Karpas-422 (cell line): ENCODE measurements at regions not wholly inside any gene's neighbourhood (a gene's known extent, or its start where the extent isn't known, plus 50 kb on each side); places are given as distances from the start of the nearest gene placed in this dataset.

Experiments used
- DNase-seq: peaks from one replicate; pipeline ENCODE4 v3.0.0-alpha.2; 2015
- H2AFZ ChIP-seq: fragments of 200-600 bp; sonication (generic); 2 replicates; pipeline ENCODE4 v1.6.1; 2014; ENCODE audit warnings: antibody characterized with exemption, low read length, mixed read lengths
- H3K27ac ChIP-seq: fragments of 200-600 bp; sonication (generic); 2 replicates; pipeline ENCODE4 v1.5.1; 2014; ENCODE audit warnings: mild to moderate bottlenecking, low read length, moderate library complexity
- H3K27me3 ChIP-seq: fragments of 200-600 bp; sonication (generic); 2 replicates; pipeline ENCODE4 v1.6.1; 2014; ENCODE audit warnings: low read length, mixed read lengths
- H3K36me3 ChIP-seq: fragments of 200-600 bp; sonication (generic); 2 replicates; pipeline ENCODE4 v1.6.1; 2014; ENCODE audit warnings: low read length, mixed read lengths; ENCODE audit not compliant: insufficient read depth
- H3K4me1 ChIP-seq: fragments of 200-600 bp; sonication (generic); 2 replicates; pipeline ENCODE4 v1.6.1; 2014; ENCODE audit warnings: mild to moderate bottlenecking, low read length, mixed read lengths
- H3K4me2 ChIP-seq: fragments of 200-600 bp; sonication (generic); 2 replicates; pipeline ENCODE4 v1.6.1; 2014; ENCODE audit warnings: low read length, low read depth, mild to moderate bottlenecking; ENCODE audit not compliant: poor library complexity, severe bottlenecking
- H3K4me3 ChIP-seq: fragments of 200-600 bp; sonication (generic); 2 replicates; pipeline ENCODE4 v1.5.1; 2014; ENCODE audit warnings: mild to moderate bottlenecking, antibody characterized with exemption, low read length, mixed read lengths
- H3K79me2 ChIP-seq: fragments of 200-600 bp; sonication (generic); 2 replicates; pipeline ENCODE4 v1.6.1; 2014; ENCODE audit warnings: mild to moderate bottlenecking, low read length, mixed read lengths
- H3K9ac ChIP-seq: fragments of 200-600 bp; sonication (generic); 2 replicates; pipeline ENCODE4 v1.6.0; 2014; ENCODE audit warnings: low read length
- H3K9me2 ChIP-seq: fragments of 200-600 bp; sonication (generic), shearing (Covaris generic); replicated peaks from 2 replicates; pipeline ENCODE4 v1.6.0; 2014; ENCODE audit warnings: mild to moderate bottlenecking, low read length, moderate library complexity; ENCODE audit not compliant: insufficient read depth
- H3K9me3 ChIP-seq: fragments of 300-700, 200-600 bp; sonication (generic); 2 replicates; pipeline ENCODE4 v1.6.1; 2014; ENCODE audit warnings: low read length, mixed read lengths
- H4K20me1 ChIP-seq: fragments of 200-600 bp; sonication (generic); 2 replicates; pipeline ENCODE4 v1.6.1; 2014; ENCODE audit warnings: mild to moderate bottlenecking, antibody characterized with exemption, low read length, low read depth; ENCODE audit not compliant: insufficient read depth

- no peaks in the 10 kb centered on the region for H4K20me1 ChIP-seq
- no peak overlapping the region for H3K9ac ChIP-seq
- H2AFZ ChIP-seq = no peak overlapping the region
- H3K27ac ChIP-seq = no peak overlapping the region
- no peaks in the 10 kb centered on the region for H3K79me2 ChIP-seq
- no peaks in the 10 kb centered on the region; the same call in 1 of the 2 replicates for H3K27me3 ChIP-seq
- no peak overlapping the region for H3K4me2 ChIP-seq
- no peak overlapping the region for H3K4me3 ChIP-seq
- no peaks in the 10 kb centered on the region for H3K9me3 ChIP-seq
- no peaks in the 10 kb centered on the region for H3K9me2 ChIP-seq
- H3K4me1 ChIP-seq = no peaks in the 10 kb centered on the region
- no peak for DNase-seq
- H3K36me3 ChIP-seq = no peaks in the 10 kb centered on the region
Observed at GRCh38 chr5:2629045-2629444, 122.4 kb downstream of the IRX2 start.

GRCh38 chr5:2627867-2628266, 123.6 kb downstream of the IRX2 start:
- Histone ChIP-seq H3K36me3 (no peaks in the 10 kb centered on the region), H3K4me3 (no peak overlapping the region), H3K79me2 (no peaks in the 10 kb centered on the region), H3K9me3 (no peaks in the 10 kb centered on the region), H2AFZ (no peak overlapping the region), H4K20me1 (no peaks in the 10 kb centered on the region), H3K4me2 (no peak overlapping the region), H3K4me1 (no peaks in the 10 kb centered on the region), H3K27ac (no peak overlapping the region), H3K27me3 (no peaks in the 10 kb centered on the region; the same call in 1 of the 2 replicates), H3K9me2 (no peaks in the 10 kb centered on the region), H3K9ac (no peak overlapping the region)
- no peak for DNase-seq

- H3K4me2 ChIP-seq = no peak overlapping the region
- no peaks in the 10 kb centered on the region for H3K4me1 ChIP-seq
- H3K9ac ChIP-seq = no peak overlapping the region
- H2AFZ ChIP-seq = no peak overlapping the region
- H3K9me3 ChIP-seq = no peaks in the 10 kb centered on the region
- no peak overlapping the region for H3K4me3 ChIP-seq
- H3K36me3 ChIP-seq = no peaks in the 10 kb centered on the region
- no peaks in the 10 kb centered on the region for H4K20me1 ChIP-seq
- H3K9me2 ChIP-seq = no peaks in the 10 kb centered on the region
- H3K79me2 ChIP-seq = no peaks in the 10 kb centered on the region
- no peak for DNase-seq
- H3K27ac ChIP-seq = no peak overlapping the region
- H3K27me3 ChIP-seq = no peaks in the 10 kb centered on the region
Observed at GRCh38 chr5:2626572-2626971, 124.9 kb downstream of the IRX2 start.

- no peak overlapping the region for H3K4me2 ChIP-seq
- no peaks in the 10 kb centered on the region for H3K9me2 ChIP-seq
- no peak overlapping the region for H3K4me3 ChIP-seq
- DNase-seq = no peak
- no peaks in the 10 kb centered on the region for H3K79me2 ChIP-seq
- H2AFZ ChIP-seq = no peak overlapping the region
- H3K27ac ChIP-seq = no peak overlapping the region
- no peaks in the 10 kb centered on the region for H4K20me1 ChIP-seq
- H3K4me1 ChIP-seq = no peaks in the 10 kb centered on the region
- H3K27me3 ChIP-seq = no peaks in the 10 kb centered on the region
- no peaks in the 10 kb centered on the region for H3K36me3 ChIP-seq
- no peak overlapping the region for H3K9ac ChIP-seq
- no peaks in the 10 kb centered on the region for H3K9me3 ChIP-seq
Observed at GRCh38 chr5:2622866-2623265, 128.6 kb downstream of the IRX2 start.

- Histone ChIP-seq H3K27me3 (no peaks in the 10 kb centered on the region), H3K4me3 (no peak overlapping the region), H3K79me2 (no peaks in the 10 kb centered on the region), H4K20me1 (no peaks in the 10 kb centered on the region), H3K4me1 (no peaks in the 10 kb centered on the region), H3K9me3 (no peaks in the 10 kb centered on the region), H3K9me2 (no peaks in the 10 kb centered on the region), H2AFZ (no peak overlapping the region), H3K9ac (no peak overlapping the region), H3K27ac (no peak overlapping the region), H3K36me3 (no peaks in the 10 kb centered on the region), H3K4me2 (no peak overlapping the region)
- no peak for DNase-seq
Observed at GRCh38 chr5:2621631-2622030, 129.8 kb downstream of the IRX2 start.

GRCh38 chr5:2619216-2619615, 132.3 kb downstream of the IRX2 start:
- Histone ChIP-seq H3K9ac (no peak overlapping the region), H3K27ac (no peak overlapping the region), H3K9me2 (no peaks in the 10 kb centered on the region), H3K4me3 (no peak overlapping the region), H3K4me1 (no peaks in the 10 kb centered on the region), H3K36me3 (no peaks in the 10 kb centered on the region), H4K20me1 (no peaks in the 10 kb centered on the region), H3K79me2 (no peaks in the 10 kb centered on the region), H3K27me3 (no peaks in the 10 kb centered on the region), H2AFZ (no peak overlapping the region), H3K4me2 (no peak overlapping the region), H3K9me3 (peaks cover 3% of the 10 kb centered on the region; the same call in 1 of the 2 replicates)
- DNase-seq = no peak

GRCh38 chr5:2617461-2617860, 134.0 kb downstream of the IRX2 start:
- no peak for DNase-seq
- H3K4me3 ChIP-seq = no peak overlapping the region
- no peaks in the 10 kb centered on the region for H3K27me3 ChIP-seq
- H3K9me2 ChIP-seq = no peaks in the 10 kb centered on the region
- H3K9me3 ChIP-seq = peaks cover 3% of the 10 kb centered on the region; the same call in 1 of the 2 replicates
- no peak overlapping the region for H3K4me2 ChIP-seq
- H4K20me1 ChIP-seq = no peaks in the 10 kb centered on the region
- H3K36me3 ChIP-seq = no peaks in the 10 kb centered on the region
- H3K4me1 ChIP-seq = no peaks in the 10 kb centered on the region
- H3K9ac ChIP-seq = no peak overlapping the region
- H3K79me2 ChIP-seq = no peaks in the 10 kb centered on the region
- H2AFZ ChIP-seq = no peak overlapping the region
- no peak overlapping the region for H3K27ac ChIP-seq

- no peaks in the 10 kb centered on the region for H3K27me3 ChIP-seq
- no peak overlapping the region for H2AFZ ChIP-seq
- no peaks in the 10 kb centered on the region for H4K20me1 ChIP-seq
- no peak for DNase-seq
- no peaks in the 10 kb centered on the region for H3K9me2 ChIP-seq
- H3K9me3 ChIP-seq = peaks cover 3% of the 10 kb centered on the region; the same call in 1 of the 2 replicates
- H3K4me3 ChIP-seq = no peak overlapping the region
- H3K9ac ChIP-seq = no peak overlapping the region
- H3K79me2 ChIP-seq = no peaks in the 10 kb centered on the region
- no peaks in the 10 kb centered on the region for H3K4me1 ChIP-seq
- no peaks in the 10 kb centered on the region for H3K36me3 ChIP-seq
- no peak overlapping the region for H3K27ac ChIP-seq
- no peak overlapping the region for H3K4me2 ChIP-seq
Observed at GRCh38 chr5:2615917-2616316, 135.6 kb downstream of the IRX2 start.

- no peak overlapping the region for H3K9ac ChIP-seq
- no peak overlapping the region for H3K4me3 ChIP-seq
- H3K79me2 ChIP-seq = no peaks in the 10 kb centered on the region
- H3K36me3 ChIP-seq = no peaks in the 10 kb centered on the region
- H3K27ac ChIP-seq = no peak overlapping the region
- no peak for DNase-seq
- peaks cover 3% of the 10 kb centered on the region; the same call in 1 of the 2 replicates for H3K9me3 ChIP-seq
- no peak overlapping the region for H3K4me2 ChIP-seq
- H4K20me1 ChIP-seq = no peaks in the 10 kb centered on the region
- no peak overlapping the region for H2AFZ ChIP-seq
- no peaks in the 10 kb centered on the region for H3K27me3 ChIP-seq
- no peaks in the 10 kb centered on the region for H3K9me2 ChIP-seq
- H3K4me1 ChIP-seq = no peaks in the 10 kb centered on the region
Observed at GRCh38 chr5:2614571-2614970, 136.9 kb downstream of the IRX2 start.
